ENCODE measurements at regions not wholly inside any gene's neighbourhood (a gene's known extent, or its start where the extent isn't known, plus 50 kb on each side); places are given as distances from the start of the nearest gene placed in this dataset.
"Not testable (repeated sequence)": the region's sequence is repeated elsewhere in the genome, so short reads cannot be mapped to it uniquely, and the experiment has no call there.

DNA sequence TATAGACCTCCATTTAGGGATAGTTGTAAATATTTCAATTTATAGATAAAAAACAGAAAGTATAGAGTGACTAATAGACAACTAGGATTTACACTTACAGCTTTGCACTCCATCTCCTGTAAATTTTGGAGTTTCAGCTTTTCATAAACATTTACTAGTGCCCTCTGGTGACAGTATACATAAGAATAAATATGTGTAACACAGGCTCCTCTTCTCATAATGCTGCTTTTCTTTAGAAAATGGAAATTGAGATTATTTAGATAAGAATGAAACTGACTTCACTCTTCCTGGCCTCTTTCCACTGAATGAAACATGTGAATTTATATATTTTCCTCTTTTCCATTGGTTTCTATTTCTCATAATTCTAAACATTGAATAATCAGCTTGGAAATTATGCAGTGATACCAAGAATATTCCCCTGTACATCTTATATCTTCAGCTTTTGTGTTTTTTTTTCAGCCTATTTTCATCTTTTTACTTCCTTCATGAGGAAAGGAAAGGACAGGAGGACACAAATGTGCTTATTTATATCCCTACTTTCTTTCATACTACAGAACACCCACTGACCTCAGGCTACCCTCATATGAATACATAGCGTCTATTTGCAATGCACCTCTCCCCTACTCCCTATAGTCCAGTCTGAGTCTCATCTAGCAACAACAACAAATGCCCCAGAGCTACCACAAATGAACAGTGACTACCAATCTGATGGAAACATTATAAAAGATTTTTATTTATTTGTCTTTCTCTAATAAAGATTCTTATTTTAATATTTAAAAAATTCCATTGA is 103.1 kb upstream of the CCDC39 start:
- Histone ChIP-seq H3K27me3 (ENCODE audit: insufficient read depth, low read length) (no peaks in the 10 kb centered on the region), H3K36me3 (ENCODE audit: insufficient read depth, low read length) (no peaks in the 10 kb centered on the region), H3K4me2 (ENCODE audit: low read length) (no peak overlapping the region), H4K20me1 (ENCODE audit: insufficient read depth, low read length) (no peaks in the 10 kb centered on the region), H3K4me3 (ENCODE audit: insufficient read depth, low read depth, low read length) (no peak overlapping the region), H3K4me1 (ENCODE audit: insufficient read depth, low read length) (no peaks in the 10 kb centered on the region), H3K79me2 (ENCODE audit: insufficient read depth, low read length) (no peaks in the 10 kb centered on the region), H2AFZ (ENCODE audit: low read depth, low read length) (no peak overlapping the region), H3K27ac (ENCODE audit: low read depth, low read length) (no peak overlapping the region), H3K9me3 (ENCODE audit: insufficient read depth, low read depth, low read length) (no peaks in the 10 kb centered on the region), H3K9ac (ENCODE audit: low read length) (no peak overlapping the region)
- Mint-ChIP-seq H3K27ac (ENCODE audit: unreplicated experiment) (no peak overlapping the region), H3K27me3 (ENCODE audit: low read depth, unreplicated experiment) (no peaks in the 10 kb centered on the region), H3K4me3 (ENCODE audit: unreplicated experiment) (no peak overlapping the region), H3K36me3 (ENCODE audit: low read depth, unreplicated experiment) (peaks cover 2% of the 10 kb centered on the region), H3K9me3 (ENCODE audit: unreplicated experiment) (peaks cover 4% of the 10 kb centered on the region), H3K4me1 (ENCODE audit: low read depth, unreplicated experiment) (no peaks in the 10 kb centered on the region)
- TF ChIP-seq, protein P1, sequence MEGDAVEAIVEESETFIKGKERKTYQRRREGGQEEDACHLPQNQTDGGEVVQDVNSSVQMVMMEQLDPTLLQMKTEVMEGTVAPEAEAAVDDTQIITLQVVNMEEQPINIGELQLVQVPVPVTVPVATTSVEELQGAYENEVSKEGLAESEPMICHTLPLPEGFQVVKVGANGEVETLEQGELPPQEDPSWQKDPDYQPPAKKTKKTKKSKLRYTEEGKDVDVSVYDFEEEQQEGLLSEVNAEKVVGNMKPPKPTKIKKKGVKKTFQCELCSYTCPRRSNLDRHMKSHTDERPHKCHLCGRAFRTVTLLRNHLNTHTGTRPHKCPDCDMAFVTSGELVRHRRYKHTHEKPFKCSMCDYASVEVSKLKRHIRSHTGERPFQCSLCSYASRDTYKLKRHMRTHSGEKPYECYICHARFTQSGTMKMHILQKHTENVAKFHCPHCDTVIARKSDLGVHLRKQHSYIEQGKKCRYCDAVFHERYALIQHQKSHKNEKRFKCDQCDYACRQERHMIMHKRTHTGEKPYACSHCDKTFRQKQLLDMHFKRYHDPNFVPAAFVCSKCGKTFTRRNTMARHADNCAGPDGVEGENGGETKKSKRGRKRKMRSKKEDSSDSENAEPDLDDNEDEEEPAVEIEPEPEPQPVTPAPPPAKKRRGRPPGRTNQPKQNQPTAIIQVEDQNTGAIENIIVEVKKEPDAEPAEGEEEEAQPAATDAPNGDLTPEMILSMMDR (IDR thresholded peaks at IDR 0.05; ENCODE audit: insufficient read depth, low read depth, low read length) = no peak
- TF ChIP-seq EZH2 (IDR thresholded peaks at IDR 0.05; ENCODE audit: insufficient read depth, low read length) = no peak
- FAIRE-seq = no peak
- no peak for DNase-seq (ENCODE audit: low read depth)

- not testable (repeated sequence) for H3K27me3 Mint-ChIP-seq (ENCODE audit: low read depth, unreplicated experiment); FAIRE-seq; H3K9me3 Mint-ChIP-seq (ENCODE audit: unreplicated experiment); H3K27ac ChIP-seq (ENCODE audit: low read depth, low read length); H3K4me3 Mint-ChIP-seq (ENCODE audit: unreplicated experiment); DNase-seq (ENCODE audit: low read depth); H3K36me3 ChIP-seq (ENCODE audit: insufficient read depth, low read length); H3K79me2 ChIP-seq (ENCODE audit: insufficient read depth, low read length); H3K4me2 ChIP-seq (ENCODE audit: low read length); H3K4me1 ChIP-seq (ENCODE audit: insufficient read depth, low read length); H2AFZ ChIP-seq (ENCODE audit: low read depth, low read length); H3K9ac ChIP-seq (ENCODE audit: low read length); H3K36me3 Mint-ChIP-seq (ENCODE audit: low read depth, unreplicated experiment); H3K27me3 ChIP-seq (ENCODE audit: insufficient read depth, low read length); H4K20me1 ChIP-seq (ENCODE audit: insufficient read depth, low read length); H3K4me1 Mint-ChIP-seq (ENCODE audit: low read depth, unreplicated experiment); H3K9me3 ChIP-seq (ENCODE audit: insufficient read depth, low read depth, low read length); H3K4me3 ChIP-seq (ENCODE audit: insufficient read depth, low read depth, low read length); H3K27ac Mint-ChIP-seq (ENCODE audit: unreplicated experiment)
These were observed 106.9 kb upstream of the CCDC39 start for GRCh38 chr3:180786227-180786626.

GRCh38 chr3:180789774-180790173 is 110.5 kb upstream of the CCDC39 start:
- Histone ChIP-seq H3K9ac (ENCODE audit: low read length) (no peak overlapping the region), H3K27ac (ENCODE audit: low read depth, low read length) (no peak overlapping the region), H4K20me1 (ENCODE audit: insufficient read depth, low read length) (no peaks in the 10 kb centered on the region), H3K79me2 (ENCODE audit: insufficient read depth, low read length) (no peaks in the 10 kb centered on the region), H3K9me3 (ENCODE audit: insufficient read depth, low read depth, low read length) (no peaks in the 10 kb centered on the region), H3K27me3 (ENCODE audit: insufficient read depth, low read length) (no peaks in the 10 kb centered on the region), H3K4me3 (ENCODE audit: insufficient read depth, low read depth, low read length) (no peak overlapping the region), H3K36me3 (ENCODE audit: insufficient read depth, low read length) (no peaks in the 10 kb centered on the region), H2AFZ (ENCODE audit: low read depth, low read length) (no peak overlapping the region), H3K4me2 (ENCODE audit: low read length) (no peak overlapping the region), H3K4me1 (ENCODE audit: insufficient read depth, low read length) (no peaks in the 10 kb centered on the region)
- H3K4me1 Mint-ChIP-seq (ENCODE audit: low read depth, unreplicated experiment) = no peaks in the 10 kb centered on the region
- DNase-seq (ENCODE audit: low read depth) = no peak
- H3K4me3 Mint-ChIP-seq (ENCODE audit: unreplicated experiment) = no peak overlapping the region
- no peaks in the 10 kb centered on the region for H3K9me3 Mint-ChIP-seq (ENCODE audit: unreplicated experiment)
- H3K27me3 Mint-ChIP-seq (ENCODE audit: low read depth, unreplicated experiment) = no peaks in the 10 kb centered on the region
- no peak for FAIRE-seq
- TF ChIP-seq EZH2 (IDR thresholded peaks at IDR 0.05; ENCODE audit: insufficient read depth, low read length) = no peak
- TF ChIP-seq, protein P1 (IDR thresholded peaks at IDR 0.05; ENCODE audit: insufficient read depth, low read depth, low read length) = no peak
- H3K27ac Mint-ChIP-seq (ENCODE audit: unreplicated experiment) = no peak overlapping the region
- H3K36me3 Mint-ChIP-seq (ENCODE audit: low read depth, unreplicated experiment) = no peaks in the 10 kb centered on the region

All from astrocyte (in vitro differentiated cells and primary cell).